ENCODE measurements at regions not wholly inside any gene's neighbourhood (a gene's known extent, or its start where the extent isn't known, plus 50 kb on each side); places are given as distances from the start of the nearest gene placed in this dataset.
"Not testable (repeated sequence)": the region's sequence is repeated elsewhere in the genome, so short reads cannot be mapped to it uniquely, and the experiment has no call there.

- Histone ChIP-seq H3K4me3 (ENCODE audit: low read depth in 1 of 2, low read length in 2 of 2) (no peak overlapping the region), H3K27me3 (ENCODE audit: insufficient read depth, low read length, poor library complexity) (no peaks in the 10 kb centered on the region), H3K9ac (ENCODE audit: low read depth, low read length) (no peak overlapping the region), H3K9me3 (ENCODE audit: insufficient read depth, low read length, severe bottlenecking) (no peaks in the 10 kb centered on the region), H4K20me1 (ENCODE audit: insufficient read depth, low read length) (no peaks in the 10 kb centered on the region), H3K27ac (ENCODE audit: low read length) (no peak overlapping the region), H2AFZ (ENCODE audit: low read depth, low read length) (no peak overlapping the region), H3K79me2 (ENCODE audit: insufficient read depth, low read length) (no peaks in the 10 kb centered on the region), H3K36me3 (ENCODE audit: insufficient read depth, low read length) (no peaks in the 10 kb centered on the region), H3K4me2 (ENCODE audit: insufficient read depth, low read length) (no peak overlapping the region), H3K4me1 (ENCODE audit: insufficient read depth, low read length) (no peaks in the 10 kb centered on the region)
- DNase-seq (no peak), ATAC-seq (ENCODE audit: insufficient read depth, low read depth) (no peak)
- no peak for TF ChIP-seq CTCF (IDR thresholded peaks at IDR 0.05; ENCODE audit: borderline replicate concordance, extremely low read depth, low read length, poor library complexity, severe bottlenecking)
- no peak for TF ChIP-seq EZH2 (IDR thresholded peaks at IDR 0.05; ENCODE audit: borderline replicate concordance, low read depth, low read length, severe bottlenecking)
Measured at GRCh38 chr7:42650171-42650570, 261.7 kb downstream of the C7orf25 start.

- ATAC-seq (ENCODE audit: insufficient read depth, low read depth) = no peak
- no peak for TF ChIP-seq EZH2 (IDR thresholded peaks at IDR 0.05; ENCODE audit: borderline replicate concordance, low read depth, low read length, severe bottlenecking)
- TF ChIP-seq CTCF (IDR thresholded peaks at IDR 0.05; ENCODE audit: borderline replicate concordance, extremely low read depth, low read length, poor library complexity, severe bottlenecking) = no peak
- Histone ChIP-seq H3K27ac (ENCODE audit: low read length) (no peak overlapping the region), H4K20me1 (ENCODE audit: insufficient read depth, low read length) (no peaks in the 10 kb centered on the region), H3K4me1 (ENCODE audit: insufficient read depth, low read length) (no peaks in the 10 kb centered on the region), H3K9me3 (ENCODE audit: insufficient read depth, low read length, severe bottlenecking) (peaks cover 13% of the 10 kb centered on the region), H3K27me3 (ENCODE audit: insufficient read depth, low read length, poor library complexity) (no peaks in the 10 kb centered on the region), H3K36me3 (ENCODE audit: insufficient read depth, low read length) (no peaks in the 10 kb centered on the region), H3K4me2 (ENCODE audit: insufficient read depth, low read length) (no peak overlapping the region), H3K9ac (ENCODE audit: low read depth, low read length) (no peak overlapping the region), H3K4me3 (ENCODE audit: low read depth in 1 of 2, low read length in 2 of 2) (no peak overlapping the region), H3K79me2 (ENCODE audit: insufficient read depth, low read length) (no peaks in the 10 kb centered on the region), H2AFZ (ENCODE audit: low read depth, low read length) (no peak overlapping the region)
- no peak for DNase-seq
Measured at GRCh38 chr7:42645906-42646305, 266.0 kb downstream of the C7orf25 start.

DNA sequence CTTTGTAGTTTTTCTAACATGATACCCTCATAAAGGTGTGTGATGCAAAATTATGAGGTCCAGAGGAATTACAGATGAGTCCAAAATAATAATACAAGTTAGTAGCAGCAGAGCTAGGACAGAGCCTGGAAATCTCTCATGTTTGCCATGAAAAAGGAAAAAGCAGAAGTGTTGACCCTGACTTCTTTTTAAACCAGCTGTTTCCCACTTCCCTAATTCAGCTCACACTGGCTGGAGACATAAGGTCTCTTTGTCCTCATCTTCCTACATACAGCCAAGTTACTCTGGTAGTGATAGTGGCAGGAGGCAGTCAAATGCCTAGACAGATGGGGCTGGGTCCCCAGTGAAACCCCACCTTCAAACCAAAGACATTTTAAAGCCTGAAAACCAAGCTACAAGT lies 269.2 kb downstream of the C7orf25 start:
- no peak overlapping the region for H3K4me2 ChIP-seq (ENCODE audit: insufficient read depth, low read length)
- H3K9me3 ChIP-seq (ENCODE audit: insufficient read depth, low read length, severe bottlenecking) = peaks cover 13% of the 10 kb centered on the region
- H3K36me3 ChIP-seq (ENCODE audit: insufficient read depth, low read length) = no peaks in the 10 kb centered on the region
- no peak overlapping the region for H3K4me3 ChIP-seq (ENCODE audit: low read depth in 1 of 2, low read length in 2 of 2)
- no peak overlapping the region for H3K27ac ChIP-seq (ENCODE audit: low read length)
- no peak for TF ChIP-seq CTCF (IDR thresholded peaks at IDR 0.05; ENCODE audit: borderline replicate concordance, extremely low read depth, low read length, poor library complexity, severe bottlenecking)
- no peak for TF ChIP-seq EZH2 (IDR thresholded peaks at IDR 0.05; ENCODE audit: borderline replicate concordance, low read depth, low read length, severe bottlenecking)
- H2AFZ ChIP-seq (ENCODE audit: low read depth, low read length) = no peak overlapping the region
- ATAC-seq (ENCODE audit: insufficient read depth, low read depth) (no peak), DNase-seq (no peak)
- no peaks in the 10 kb centered on the region for H4K20me1 ChIP-seq (ENCODE audit: insufficient read depth, low read length)
- no peaks in the 10 kb centered on the region for H3K27me3 ChIP-seq (ENCODE audit: insufficient read depth, low read length, poor library complexity)
- no peak overlapping the region for H3K9ac ChIP-seq (ENCODE audit: low read depth, low read length)
- H3K79me2 ChIP-seq (ENCODE audit: insufficient read depth, low read length) = no peaks in the 10 kb centered on the region
- no peaks in the 10 kb centered on the region for H3K4me1 ChIP-seq (ENCODE audit: insufficient read depth, low read length)

- no peak for TF ChIP-seq CTCF (IDR thresholded peaks at IDR 0.05; ENCODE audit: borderline replicate concordance, extremely low read depth, low read length, poor library complexity, severe bottlenecking)
- TF ChIP-seq EZH2 (IDR thresholded peaks at IDR 0.05; ENCODE audit: borderline replicate concordance, low read depth, low read length, severe bottlenecking) = no peak
- ATAC-seq (ENCODE audit: insufficient read depth, low read depth) = no peak
- H3K27me3 ChIP-seq (ENCODE audit: insufficient read depth, low read length, poor library complexity) = peaks cover 3% of the 10 kb centered on the region
- H3K79me2 ChIP-seq (ENCODE audit: insufficient read depth, low read length) = no peaks in the 10 kb centered on the region
- H3K4me2 ChIP-seq (ENCODE audit: insufficient read depth, low read length) = no peak overlapping the region
- no peak overlapping the region for H3K9ac ChIP-seq (ENCODE audit: low read depth, low read length)
- no peaks in the 10 kb centered on the region for H3K36me3 ChIP-seq (ENCODE audit: insufficient read depth, low read length)
- no peak overlapping the region for H3K27ac ChIP-seq (ENCODE audit: low read length)
- no peak overlapping the region for H3K4me3 ChIP-seq (ENCODE audit: low read depth in 1 of 2, low read length in 2 of 2)
- peaks cover 13% of the 10 kb centered on the region for H3K9me3 ChIP-seq (ENCODE audit: insufficient read depth, low read length, severe bottlenecking)
- H3K4me1 ChIP-seq (ENCODE audit: insufficient read depth, low read length) = no peaks in the 10 kb centered on the region
- H2AFZ ChIP-seq (ENCODE audit: low read depth, low read length) = no peak overlapping the region
- DNase-seq = no peak
- no peaks in the 10 kb centered on the region for H4K20me1 ChIP-seq (ENCODE audit: insufficient read depth, low read length)
Measured at GRCh38 chr7:42639930-42640329, 271.9 kb downstream of the C7orf25 start.

DNA sequence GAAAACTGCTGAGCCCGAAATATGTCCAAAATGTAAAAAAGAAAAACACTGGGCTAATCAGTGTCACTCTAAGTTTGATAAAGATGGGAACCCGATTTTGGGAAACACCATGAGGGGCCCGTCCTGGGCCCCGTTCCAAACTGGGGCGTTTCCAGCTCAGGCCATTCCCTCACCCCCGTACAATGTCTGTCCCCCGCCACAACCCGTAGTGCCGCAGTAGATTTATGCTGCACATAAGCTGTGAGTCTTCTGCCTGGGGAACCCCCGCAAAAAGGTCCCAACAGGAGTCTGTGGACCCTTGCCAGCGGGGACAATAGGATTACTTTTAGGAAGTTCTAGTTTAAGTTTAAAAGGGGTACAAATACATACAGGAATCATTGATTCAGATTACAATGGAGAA lies 275.5 kb downstream of the C7orf25 start:
- not testable (repeated sequence) for H3K9ac ChIP-seq (ENCODE audit: low read depth, low read length); H3K4me3 ChIP-seq (ENCODE audit: low read depth in 1 of 2, low read length in 2 of 2); H3K27me3 ChIP-seq (ENCODE audit: insufficient read depth, low read length, poor library complexity); H3K27ac ChIP-seq (ENCODE audit: low read length); H3K79me2 ChIP-seq (ENCODE audit: insufficient read depth, low read length); ATAC-seq (ENCODE audit: insufficient read depth, low read depth); H3K9me3 ChIP-seq (ENCODE audit: insufficient read depth, low read length, severe bottlenecking); H3K36me3 ChIP-seq (ENCODE audit: insufficient read depth, low read length); H4K20me1 ChIP-seq (ENCODE audit: insufficient read depth, low read length); H2AFZ ChIP-seq (ENCODE audit: low read depth, low read length); H3K4me1 ChIP-seq (ENCODE audit: insufficient read depth, low read length); H3K4me2 ChIP-seq (ENCODE audit: insufficient read depth, low read length); DNase-seq

Data from DND-41 (cell line).